ENCODE measurements at regions not wholly inside any gene's neighbourhood (a gene's known extent, or its start where the extent isn't known, plus 50 kb on each side); places are given as distances from the start of the nearest gene placed in this dataset.

GRCh38 chr3:104696470-104696869 is 670.2 kb upstream of the ALCAM start:
- no peak for TF ChIP-seq CTCF (IDR thresholded peaks at IDR 0.05)
- TF ChIP-seq ZFX (IDR thresholded peaks at IDR 0.05; ENCODE audit: borderline replicate concordance): no peak

All from 22Rv1 (cell line).